GM18505 (cell line): ENCODE measurements at regions not wholly inside any gene's neighbourhood (a gene's known extent, or its start where the extent isn't known, plus 50 kb on each side); places are given as distances from the start of the nearest gene placed in this dataset.
"Not testable (repeated sequence)": the region's sequence is repeated elsewhere in the genome, so short reads cannot be mapped to it uniquely, and the experiment has no call there.

ENCODE experiments used
- ATAC-seq: cut with Tn5 transposase; IDR thresholded peaks from one replicate; pipeline ENCODE4 v1.9.1; 2021; ENCODE audit not compliant: unreplicated experiment
- POLR2A ChIP-seq: IDR thresholded peaks from 4 replicates; pipeline ENCODE4 v1.6.1; 2011; ENCODE audit warnings: borderline replicate concordance; ENCODE audit not compliant: insufficient read depth, insufficient read length; ENCODE audit errors: extremely low read depth

DNA sequence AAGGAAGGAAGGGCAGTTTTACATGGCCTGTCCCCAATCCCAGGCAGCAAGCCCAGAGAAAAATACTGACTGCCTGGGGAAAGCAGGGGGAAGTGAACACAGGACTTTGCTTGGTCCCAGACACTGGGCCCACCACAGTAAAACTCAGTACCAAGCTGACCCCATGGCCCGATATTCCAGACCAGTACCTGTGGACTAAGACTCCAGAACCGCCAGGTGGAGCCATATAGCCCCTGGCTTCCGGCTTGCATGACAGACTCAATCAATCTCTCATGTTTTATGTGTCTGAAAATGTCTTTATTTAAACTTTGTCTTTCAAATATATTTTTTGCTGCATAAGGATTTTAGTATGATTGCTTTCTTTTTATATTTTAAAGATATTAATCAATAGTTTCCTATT is 767.9 kb upstream of the SLITRK6 start:
- ATAC-seq, result no peak
- TF ChIP-seq POLR2A, result no peak

DNA sequence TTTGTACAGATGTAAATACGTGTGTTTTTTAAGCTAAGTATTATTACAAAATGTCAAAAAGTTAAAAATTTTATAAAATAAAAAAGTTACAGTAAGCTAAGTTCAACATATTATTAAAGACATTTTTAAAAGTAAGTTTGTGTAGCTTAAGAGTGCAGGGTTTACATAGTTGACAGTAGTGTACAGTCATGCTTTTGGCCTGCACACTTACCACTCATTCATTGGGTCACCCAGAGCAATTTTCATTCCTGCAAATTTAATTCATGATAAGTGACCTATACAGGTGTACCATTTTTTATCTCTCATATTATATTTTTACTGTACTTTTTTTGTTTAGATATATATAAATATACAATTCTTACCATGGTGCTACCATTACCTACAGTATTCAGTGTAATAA is 769.9 kb upstream of the SLITRK6 start:
- no peak for TF ChIP-seq POLR2A
- ATAC-seq, result no peak

DNA sequence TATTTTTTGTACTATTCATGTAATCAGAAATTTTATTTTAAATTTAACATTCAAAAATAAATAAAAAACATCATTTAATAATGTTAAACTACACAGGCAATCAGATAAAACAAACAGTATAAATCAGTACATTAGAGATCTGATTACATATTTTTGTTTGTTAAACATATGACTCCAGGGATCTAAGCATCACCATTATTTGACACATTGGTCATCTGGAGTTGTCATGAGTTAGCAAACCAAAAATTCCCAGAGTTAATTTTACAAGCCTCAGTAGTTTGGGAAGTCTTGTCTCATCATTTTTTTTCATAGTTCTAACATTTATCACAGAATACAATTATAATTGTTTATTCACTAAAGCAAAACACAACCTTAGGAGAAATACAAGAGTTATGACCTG is 770.8 kb upstream of the SLITRK6 start:
- ATAC-seq, result no peak
- no peak for TF ChIP-seq POLR2A

DNA sequence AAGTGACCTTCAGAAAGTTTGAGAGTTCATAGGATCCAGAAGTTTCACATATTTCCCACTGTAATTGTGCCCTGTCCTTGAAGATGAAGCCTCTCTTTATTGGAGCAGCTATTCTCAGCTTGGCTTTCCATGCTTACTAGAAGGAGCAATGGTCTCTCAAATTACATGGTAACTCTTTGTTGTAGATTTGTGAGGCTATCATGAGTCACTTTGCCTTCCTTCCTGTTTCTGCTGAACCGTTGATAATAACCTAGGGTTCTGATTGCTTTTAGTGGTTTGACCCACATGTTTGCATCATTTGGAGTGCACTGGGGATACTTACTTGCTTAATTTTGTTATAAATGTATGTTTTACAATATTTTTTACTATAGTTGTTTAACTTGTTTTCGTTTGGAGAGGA is 772.9 kb upstream of the SLITRK6 start:
- TF ChIP-seq POLR2A, result no peak
- no peak for ATAC-seq

DNA sequence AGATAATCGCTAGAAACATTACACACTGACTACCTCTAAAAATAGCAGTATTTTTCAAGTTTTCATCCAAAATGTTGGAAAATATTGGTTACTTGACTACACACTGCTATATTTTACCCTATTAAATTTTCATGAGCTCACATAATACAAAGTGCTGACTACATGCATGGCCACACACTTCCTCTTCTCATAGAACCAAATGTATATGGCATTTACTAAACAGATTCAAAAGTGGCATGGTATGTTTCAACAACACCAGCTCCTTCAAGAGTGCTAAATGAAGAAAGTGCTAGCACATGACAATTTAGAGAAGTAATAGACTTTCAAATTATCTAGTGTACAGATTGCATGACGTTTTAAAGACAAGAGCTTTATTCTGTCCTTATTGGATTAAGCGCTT is 780.4 kb upstream of the SLITRK6 start:
- TF ChIP-seq POLR2A, result no peak
- no peak for ATAC-seq

DNA sequence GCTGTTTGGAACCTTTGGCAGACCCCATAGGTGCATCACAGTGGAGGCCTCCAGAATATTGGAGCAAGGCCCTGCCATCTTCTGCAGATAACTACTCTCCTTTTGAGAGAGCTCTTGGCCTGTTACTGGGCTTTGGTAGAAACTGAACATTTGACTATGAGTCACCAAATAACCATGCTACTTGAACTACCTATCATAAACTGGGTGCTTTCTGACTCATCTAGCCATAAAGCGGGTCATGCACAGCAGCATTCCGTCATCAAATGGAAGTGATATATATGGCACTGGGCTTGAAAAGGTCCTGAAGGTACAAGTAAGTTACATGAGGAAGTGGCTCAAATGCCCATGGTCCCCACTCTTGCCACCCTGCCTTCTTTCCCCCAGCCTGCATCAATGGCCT is 782.5 kb upstream of the SLITRK6 start:
- ATAC-seq, result no peak
- no peak for TF ChIP-seq POLR2A

DNA sequence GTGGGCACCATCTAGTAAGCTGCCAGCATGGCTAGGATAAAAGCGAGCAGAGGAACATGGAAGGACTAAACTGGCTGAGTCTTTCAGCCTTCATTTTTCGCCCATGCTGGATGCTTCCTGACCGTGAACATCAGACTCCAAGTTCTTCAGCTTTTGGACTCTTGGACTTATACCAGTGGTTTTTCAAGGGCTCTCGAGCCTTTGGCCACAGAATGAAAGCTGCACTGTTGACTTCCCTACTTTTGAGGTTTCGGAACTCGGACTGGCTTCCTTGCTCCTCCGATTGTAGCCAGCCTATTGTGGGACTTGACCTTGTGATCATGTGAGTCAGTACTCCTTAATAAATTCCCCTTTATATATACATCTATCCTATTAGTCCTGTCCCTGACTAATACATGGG is 785.1 kb upstream of the SLITRK6 start:
- no peak for ATAC-seq
- no peak for TF ChIP-seq POLR2A

DNA sequence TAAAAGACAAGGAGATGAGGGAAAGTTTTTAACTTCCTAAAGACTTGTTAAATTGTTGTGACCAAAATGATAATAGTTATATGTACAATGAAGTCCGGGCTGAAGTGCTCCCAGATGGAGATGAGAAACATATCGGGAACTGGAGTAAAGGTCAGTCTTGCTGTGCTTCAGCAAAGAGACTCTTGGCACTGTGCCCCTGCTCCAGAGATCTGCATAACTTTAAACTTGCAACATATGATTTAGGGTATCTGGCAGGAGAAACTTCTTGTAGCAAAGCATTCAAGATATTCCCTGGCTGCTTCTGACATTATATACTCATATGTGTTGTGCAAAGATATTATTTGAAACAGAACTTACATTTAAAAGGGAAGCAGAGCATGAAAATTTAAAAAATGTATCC is 786.6 kb upstream of the SLITRK6 start:
- no peak for TF ChIP-seq POLR2A
- no peak for ATAC-seq

DNA sequence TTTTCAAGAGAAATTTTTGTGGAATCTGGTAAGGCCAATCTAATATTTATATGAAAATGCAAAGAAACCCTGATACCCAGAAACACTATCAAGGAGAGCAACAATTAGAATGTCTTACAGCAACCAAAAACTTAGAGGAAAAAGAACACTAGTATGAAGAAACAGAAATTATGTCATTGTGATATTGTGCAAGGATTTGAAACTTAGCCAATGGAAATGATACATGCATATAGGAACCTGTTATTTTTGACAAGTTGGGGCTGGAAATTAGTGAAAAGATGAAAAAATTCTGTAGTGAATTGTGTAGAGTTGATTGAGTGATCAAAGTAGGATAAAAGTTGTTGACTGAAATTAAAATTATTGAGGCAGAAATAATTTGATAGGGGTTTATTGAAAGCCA is 792.6 kb upstream of the SLITRK6 start:
- no peak for ATAC-seq
- no peak for TF ChIP-seq POLR2A

DNA sequence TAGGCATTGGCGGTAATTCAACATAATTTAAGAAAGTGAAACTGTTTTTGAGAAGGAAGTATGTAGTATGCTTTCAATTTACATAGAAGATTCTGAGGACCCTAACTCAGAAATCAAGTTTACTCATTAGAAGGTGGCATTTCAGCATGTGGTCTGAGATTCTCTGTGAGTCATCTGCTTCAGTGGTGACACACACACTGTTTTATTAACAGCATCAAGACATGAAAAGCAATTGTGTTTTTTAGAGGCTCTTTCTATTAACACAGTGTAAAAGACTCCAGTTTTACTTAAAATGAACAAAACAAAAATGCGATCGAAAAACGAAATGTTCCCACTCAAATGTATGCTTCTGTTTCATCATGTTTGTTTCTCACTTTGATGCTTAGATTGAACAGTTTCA is 802.1 kb upstream of the SLITRK6 start:
- ATAC-seq, result no peak
- no peak for TF ChIP-seq POLR2A

DNA sequence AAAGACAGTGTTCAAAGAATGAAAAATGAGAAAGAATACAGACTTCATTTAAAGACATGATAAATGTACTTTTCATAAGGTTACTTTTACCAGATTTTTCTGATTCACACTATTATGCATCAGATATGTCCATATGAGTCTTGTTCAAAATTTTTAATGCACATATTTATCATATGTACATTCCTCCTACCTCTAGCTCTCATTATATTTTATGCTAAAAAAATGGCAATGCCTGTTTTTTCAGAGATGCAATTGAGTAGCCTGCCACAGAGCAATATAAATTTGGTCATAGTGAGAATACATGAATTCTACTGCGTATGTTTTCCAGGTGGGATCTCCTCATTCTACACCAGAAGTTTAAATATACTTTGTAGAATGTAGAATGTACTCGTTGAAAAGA is 807.0 kb upstream of the SLITRK6 start:
- ATAC-seq, result no peak
- TF ChIP-seq POLR2A, result no peak

DNA sequence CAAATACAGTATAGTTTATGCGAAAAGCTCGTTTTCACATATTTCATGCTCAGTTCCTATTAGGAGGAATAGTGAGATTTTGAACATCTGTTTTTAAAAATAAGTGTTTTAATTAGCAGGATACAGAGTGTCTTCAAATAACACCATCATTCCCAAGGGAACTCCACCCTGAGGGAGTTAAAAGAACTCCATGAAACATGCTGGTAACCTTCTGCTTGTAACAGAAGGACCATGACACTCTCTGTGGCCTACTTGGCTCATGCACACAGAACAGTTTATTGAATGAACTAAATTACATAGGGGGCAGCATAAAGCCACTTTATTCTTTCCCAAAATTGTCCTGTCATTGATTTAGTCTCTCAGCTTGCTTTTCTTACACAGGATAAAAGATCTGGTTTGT is 809.5 kb upstream of the SLITRK6 start:
- ATAC-seq, result no peak
- TF ChIP-seq POLR2A, result no peak

DNA sequence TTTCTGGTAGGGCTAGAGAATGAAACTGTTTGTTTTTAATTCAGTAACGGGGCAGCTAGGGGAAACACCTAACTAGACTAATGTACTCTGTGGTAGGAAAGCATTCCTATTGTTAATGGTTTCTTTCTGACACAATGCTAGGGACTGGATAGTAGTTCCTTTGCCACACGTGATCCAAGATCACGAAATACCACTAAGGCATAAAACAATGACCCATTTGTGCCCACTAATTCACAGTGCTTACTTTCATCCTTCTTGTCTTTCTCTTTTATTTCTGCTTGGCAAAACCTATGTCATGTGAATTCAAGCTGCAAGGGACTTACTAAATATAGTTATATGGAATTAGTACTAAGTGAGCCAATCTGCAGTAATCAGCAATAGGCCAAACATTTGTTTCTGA is 834.1 kb upstream of the SLITRK6 start:
- ATAC-seq, result no peak

DNA sequence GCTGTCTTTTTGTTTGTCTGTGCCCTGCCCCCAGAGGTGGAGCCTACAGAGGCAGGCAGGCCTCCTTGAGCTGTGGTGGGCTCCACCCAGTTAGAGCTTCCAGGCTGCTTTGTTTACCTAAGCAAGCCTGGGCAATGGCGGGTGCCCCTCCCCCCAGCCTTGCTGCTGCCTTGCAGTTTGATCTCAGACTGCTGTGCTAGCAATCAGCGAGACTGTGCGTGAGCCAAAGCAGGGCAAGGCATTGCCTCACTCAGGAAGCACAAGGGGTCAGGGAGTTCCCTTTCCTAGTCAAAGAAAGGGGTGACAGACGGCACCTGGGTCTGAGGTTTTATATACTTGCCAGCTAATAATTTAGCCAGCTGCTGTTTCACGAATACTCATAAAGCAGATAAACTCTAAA is 852.0 kb upstream of the SLITRK6 start:
- ATAC-seq, result not testable (repeated sequence)

More for the DNA sequence above, 834.1 kb upstream of the SLITRK6 start:
- no peak for TF ChIP-seq POLR2A

DNA sequence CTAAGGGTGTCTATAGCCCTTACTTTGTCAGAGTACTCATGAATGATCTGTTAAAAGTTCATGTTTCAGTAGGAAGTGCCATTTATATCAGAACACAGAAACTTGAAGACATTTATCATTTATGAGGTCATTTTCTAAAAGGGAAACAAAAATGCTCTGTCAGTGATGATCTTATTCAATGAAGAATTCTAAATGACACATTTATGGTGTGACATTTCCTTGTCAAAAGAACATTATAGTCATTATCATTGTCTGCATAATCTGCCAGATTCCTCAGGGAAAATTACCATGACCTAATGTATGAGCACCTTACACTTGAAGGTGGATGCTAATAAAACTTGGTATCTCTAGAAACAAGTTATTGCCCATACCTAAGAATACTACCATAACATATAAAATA is 853.8 kb upstream of the SLITRK6 start:
- TF ChIP-seq POLR2A, result no peak
- ATAC-seq, result no peak
